GM10248 (cell line): ENCODE measurements at regions not wholly inside any gene's neighbourhood (a gene's known extent, or its start where the extent isn't known, plus 50 kb on each side); places are given as distances from the start of the nearest gene placed in this dataset.

Source experiments
- CTCF ChIA-PET: fragments of 300-600 bp; sonication (Branson Sonifier 250); formaldehyde crosslinking; extraction: SDS; loops from one replicate; lab custom pipeline; 2021; ENCODE audit warnings: antibody characterized with exemption; lab: Yijun Ruan, JAX
- POLR2A ChIA-PET: fragments of 350-650 bp; sonication (Branson Sonifier 250); formaldehyde crosslinking; extraction: SDS; loops from one replicate; lab custom pipeline; 2020; ENCODE audit warnings: antibody characterized with exemption; lab: Yijun Ruan, JAX
- DNase-seq: peaks from one replicate; pipeline ENCODE4 v3.0.0; 2012; ENCODE audit errors: extremely low spot score
- CTCF ChIP-seq: IDR thresholded peaks from 2 replicates; pipeline ENCODE4 v1.5.1; 2012; ENCODE audit warnings: mild to moderate bottlenecking, low read depth; ENCODE audit errors: extremely low read depth, missing control alignments, control extremely low read depth

GRCh38 chr6:54702772-54703171 lies 143.8 kb upstream of the FAM83B start:
- no peak for TF ChIP-seq CTCF
- POLR2A ChIA-PET, result no interaction called here
- DNase-seq, result no peak
- CTCF ChIA-PET, result interaction anchor here (7.4 to 8.1 kb wide), 2 partner anchors 15 kb away, joined by 64 to 77 read pairs; no protein-coding TSS in a partner anchor

DNA sequence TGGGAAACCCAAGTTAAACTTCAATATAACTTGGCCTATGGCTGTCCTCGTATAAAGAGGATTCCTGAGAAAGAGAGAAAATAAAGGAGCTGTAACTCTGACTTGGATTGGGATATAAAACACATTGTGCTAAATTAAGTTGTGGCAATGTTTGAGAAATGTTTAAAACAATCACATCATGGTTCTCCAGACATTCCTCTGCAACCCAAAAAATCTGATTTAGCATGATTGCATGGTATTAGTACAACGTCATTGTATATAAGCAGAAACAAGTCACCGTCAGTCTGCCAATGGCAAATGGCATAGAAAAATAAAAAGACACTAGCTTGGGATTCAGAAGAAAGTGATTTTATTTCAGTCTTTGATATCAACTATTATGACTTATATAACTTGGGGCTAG lies 140.2 kb upstream of the FAM83B start:
- ChIA-PET CTCF (interaction anchor here (8.1 kb wide), 1 partner anchor 11 kb away, joined by 77 read pairs; no protein-coding TSS in a partner anchor), POLR2A (no interaction called here)
- DNase-seq, result no peak
- no peak for TF ChIP-seq CTCF

- no peak for DNase-seq
- POLR2A ChIA-PET, result no interaction called here
- TF ChIP-seq CTCF, result no peak
- CTCF ChIA-PET, result interaction anchor here (1.6 to 8.1 kb wide), 3 partner anchors 10 to 86 kb away, joined by 3 to 77 read pairs (median 5); no protein-coding TSS in a partner anchor
Measured at GRCh38 chr6:54706844-54707605, 139.5 kb upstream of the FAM83B start.

GRCh38 chr6:54710456-54710855 lies 136.1 kb upstream of the FAM83B start:
- no peak for DNase-seq
- TF ChIP-seq CTCF, result no peak
- CTCF ChIA-PET, result interaction anchor here (8.1 kb wide), 1 partner anchor 7 kb away, joined by 77 read pairs; no protein-coding TSS in a partner anchor

GRCh38 chr6:54716010-54716409 lies 130.6 kb upstream of the FAM83B start:
- POLR2A ChIA-PET, result no interaction called here
- TF ChIP-seq CTCF, result no peak
- no peak for DNase-seq
- CTCF ChIA-PET, result interaction anchor here (1.6 to 5.0 kb wide), 4 partner anchors 9 to 95 kb away, joined by 4 to 77 read pairs (median 42); no protein-coding TSS in a partner anchor

More at GRCh38 chr6:54710456-54710855, 136.1 kb upstream of the FAM83B start:
- POLR2A ChIA-PET, result no interaction called here

DNA sequence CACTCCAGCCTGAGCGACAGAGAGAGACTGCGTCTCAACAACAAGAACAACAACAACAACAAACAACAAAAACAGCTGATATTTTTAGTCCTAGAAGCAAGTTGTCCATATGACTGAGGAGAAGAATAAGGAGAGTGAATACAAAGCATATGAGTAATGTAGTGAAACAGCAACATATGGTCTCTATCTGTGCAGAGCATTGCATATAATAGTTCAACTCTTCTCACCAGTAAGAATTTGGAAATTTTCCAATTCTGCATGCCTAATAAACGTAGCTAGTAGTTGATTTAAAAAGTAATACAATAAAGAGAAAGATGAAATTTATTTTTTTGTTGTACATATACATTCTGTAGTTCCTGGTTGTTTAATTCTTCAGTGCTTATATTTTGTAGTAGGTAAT lies 129.7 kb upstream of the FAM83B start:
- ChIA-PET CTCF (interaction anchor here (1.0 to 5.0 kb wide), 11 partner anchors 10 to 349 kb away, joined by 3 to 77 read pairs (median 15); no protein-coding TSS in a partner anchor), POLR2A (no interaction called here)
- no peak for TF ChIP-seq CTCF
- no peak for DNase-seq
